ENCODE measurements at regions not wholly inside any gene's neighbourhood (a gene's known extent, or its start where the extent isn't known, plus 50 kb on each side); places are given as distances from the start of the nearest gene placed in this dataset.

GRCh38 chr7:41574377-41574776 lies 128.5 kb downstream of the INHBA start:
- H4K20me1 ChIP-seq (ENCODE audit: insufficient read depth, low read length) = no peaks in the 10 kb centered on the region
- no peaks in the 10 kb centered on the region for H3K4me1 ChIP-seq (ENCODE audit: low read length)
- H3K27me3 ChIP-seq (ENCODE audit: low read depth, low read length) = no peaks in the 10 kb centered on the region
- TF ChIP-seq, protein P1, sequence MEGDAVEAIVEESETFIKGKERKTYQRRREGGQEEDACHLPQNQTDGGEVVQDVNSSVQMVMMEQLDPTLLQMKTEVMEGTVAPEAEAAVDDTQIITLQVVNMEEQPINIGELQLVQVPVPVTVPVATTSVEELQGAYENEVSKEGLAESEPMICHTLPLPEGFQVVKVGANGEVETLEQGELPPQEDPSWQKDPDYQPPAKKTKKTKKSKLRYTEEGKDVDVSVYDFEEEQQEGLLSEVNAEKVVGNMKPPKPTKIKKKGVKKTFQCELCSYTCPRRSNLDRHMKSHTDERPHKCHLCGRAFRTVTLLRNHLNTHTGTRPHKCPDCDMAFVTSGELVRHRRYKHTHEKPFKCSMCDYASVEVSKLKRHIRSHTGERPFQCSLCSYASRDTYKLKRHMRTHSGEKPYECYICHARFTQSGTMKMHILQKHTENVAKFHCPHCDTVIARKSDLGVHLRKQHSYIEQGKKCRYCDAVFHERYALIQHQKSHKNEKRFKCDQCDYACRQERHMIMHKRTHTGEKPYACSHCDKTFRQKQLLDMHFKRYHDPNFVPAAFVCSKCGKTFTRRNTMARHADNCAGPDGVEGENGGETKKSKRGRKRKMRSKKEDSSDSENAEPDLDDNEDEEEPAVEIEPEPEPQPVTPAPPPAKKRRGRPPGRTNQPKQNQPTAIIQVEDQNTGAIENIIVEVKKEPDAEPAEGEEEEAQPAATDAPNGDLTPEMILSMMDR (IDR thresholded peaks at IDR 0.05; ENCODE audit: low read depth, low read length) = no peak
- no peak for TF ChIP-seq EZH2phosphoT487 (IDR thresholded peaks at IDR 0.05; ENCODE audit: low read depth)
- H3K27ac ChIP-seq (ENCODE audit: low read length) = no peak overlapping the region
- no peaks in the 10 kb centered on the region for H3K36me3 ChIP-seq (replicated peaks; ENCODE audit: low read depth, low read length)
- H3K9ac ChIP-seq (ENCODE audit: low read length) = no peak overlapping the region
- no peaks in the 10 kb centered on the region for H3K9me3 ChIP-seq (ENCODE audit: insufficient read depth, low read length)
- no peak overlapping the region for H3K4me3 ChIP-seq (ENCODE audit: low read length)
- no peak overlapping the region for H3K4me2 ChIP-seq (ENCODE audit: low read length)
- no peak overlapping the region for H2AFZ ChIP-seq (ENCODE audit: low read depth, low read length)
- H3K79me2 ChIP-seq (ENCODE audit: low read length) = no peaks in the 10 kb centered on the region

DNA sequence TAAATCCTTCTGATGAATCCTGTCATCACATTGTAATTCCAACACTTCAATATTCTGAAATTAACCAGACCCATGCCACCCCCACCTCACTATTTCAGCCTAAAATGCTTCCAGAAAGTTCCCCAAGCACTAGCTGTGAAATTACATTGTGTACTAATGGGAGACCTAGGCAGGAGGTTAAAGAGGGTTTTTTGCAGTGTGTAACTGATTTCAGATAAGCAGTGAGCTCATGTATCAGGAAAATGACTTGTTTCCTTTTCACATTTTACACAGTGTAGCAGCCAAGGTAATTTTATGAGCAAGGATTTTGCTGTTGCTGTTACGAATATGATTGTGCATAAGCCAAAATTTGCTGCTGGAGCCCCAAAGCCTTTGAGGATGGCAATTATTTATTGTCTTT lies 129.0 kb downstream of the INHBA start:
- no peak overlapping the region for H3K4me3 ChIP-seq (ENCODE audit: low read length)
- H3K27me3 ChIP-seq (ENCODE audit: low read depth, low read length) = no peaks in the 10 kb centered on the region
- H2AFZ ChIP-seq (ENCODE audit: low read depth, low read length) = no peak overlapping the region
- H3K36me3 ChIP-seq (replicated peaks; ENCODE audit: low read depth, low read length) = no peaks in the 10 kb centered on the region
- TF ChIP-seq, protein P1 (IDR thresholded peaks at IDR 0.05; ENCODE audit: low read depth, low read length) = no peak
- TF ChIP-seq EZH2phosphoT487 (IDR thresholded peaks at IDR 0.05; ENCODE audit: low read depth) = no peak
- H3K4me2 ChIP-seq (ENCODE audit: low read length) = no peak overlapping the region
- no peaks in the 10 kb centered on the region for H3K9me3 ChIP-seq (ENCODE audit: insufficient read depth, low read length)
- no peaks in the 10 kb centered on the region for H3K4me1 ChIP-seq (ENCODE audit: low read length)
- no peak overlapping the region for H3K27ac ChIP-seq (ENCODE audit: low read length)
- H4K20me1 ChIP-seq (ENCODE audit: insufficient read depth, low read length) = no peaks in the 10 kb centered on the region
- H3K9ac ChIP-seq (ENCODE audit: low read length) = no peak overlapping the region
- no peaks in the 10 kb centered on the region for H3K79me2 ChIP-seq (ENCODE audit: low read length)

GRCh38 chr7:41573443-41573842 lies 129.4 kb downstream of the INHBA start:
- Histone ChIP-seq H3K9me3 (ENCODE audit: insufficient read depth, low read length) (no peaks in the 10 kb centered on the region), H3K36me3 (replicated peaks; ENCODE audit: low read depth, low read length) (no peaks in the 10 kb centered on the region), H3K4me1 (ENCODE audit: low read length) (no peaks in the 10 kb centered on the region), H3K79me2 (ENCODE audit: low read length) (no peaks in the 10 kb centered on the region), H4K20me1 (ENCODE audit: insufficient read depth, low read length) (no peaks in the 10 kb centered on the region), H3K27ac (ENCODE audit: low read length) (no peak overlapping the region), H3K9ac (ENCODE audit: low read length) (no peak overlapping the region), H3K4me2 (ENCODE audit: low read length) (no peak overlapping the region), H3K27me3 (ENCODE audit: low read depth, low read length) (no peaks in the 10 kb centered on the region), H3K4me3 (ENCODE audit: low read length) (no peak overlapping the region), H2AFZ (ENCODE audit: low read depth, low read length) (no peak overlapping the region)
- no peak for TF ChIP-seq EZH2phosphoT487 (IDR thresholded peaks at IDR 0.05; ENCODE audit: low read depth)
- TF ChIP-seq, protein P1 (IDR thresholded peaks at IDR 0.05; ENCODE audit: low read depth, low read length) = no peak

GRCh38 chr7:41573015-41573414 lies 129.9 kb downstream of the INHBA start:
- H3K4me2 ChIP-seq (ENCODE audit: low read length) = no peak overlapping the region
- H3K4me1 ChIP-seq (ENCODE audit: low read length) = no peaks in the 10 kb centered on the region
- no peak overlapping the region for H3K9ac ChIP-seq (ENCODE audit: low read length)
- H3K27me3 ChIP-seq (ENCODE audit: low read depth, low read length) = no peaks in the 10 kb centered on the region
- H3K79me2 ChIP-seq (ENCODE audit: low read length) = no peaks in the 10 kb centered on the region
- H4K20me1 ChIP-seq (ENCODE audit: insufficient read depth, low read length) = no peaks in the 10 kb centered on the region
- H3K9me3 ChIP-seq (ENCODE audit: insufficient read depth, low read length) = no peaks in the 10 kb centered on the region
- TF ChIP-seq, protein P1 (IDR thresholded peaks at IDR 0.05; ENCODE audit: low read depth, low read length) = no peak
- TF ChIP-seq EZH2phosphoT487 (IDR thresholded peaks at IDR 0.05; ENCODE audit: low read depth) = no peak
- H3K27ac ChIP-seq (ENCODE audit: low read length) = no peak overlapping the region
- H3K4me3 ChIP-seq (ENCODE audit: low read length) = no peak overlapping the region
- H2AFZ ChIP-seq (ENCODE audit: low read depth, low read length) = no peak overlapping the region
- H3K36me3 ChIP-seq (replicated peaks; ENCODE audit: low read depth, low read length) = no peaks in the 10 kb centered on the region

Data from OCI-LY3 (cell line).